CD14-positive monocyte (primary cell): ENCODE measurements at regions not wholly inside any gene's neighbourhood (a gene's known extent, or its start where the extent isn't known, plus 50 kb on each side); places are given as distances from the start of the nearest gene placed in this dataset.

Experiments used
- DNase-seq, 3 donors: peaks; one replicate each; pipeline ENCODE4 v3.0.0-alpha.2; 2011 to 2022
- H2AFZ ChIP-seq: 2 replicates; pipeline ENCODE4 v1.6.0; 2012; ENCODE audit warnings: mild to moderate bottlenecking, low read depth, low read length, inconsistent platforms; ENCODE audit not compliant: insufficient read depth, poor library complexity, severe bottlenecking
- H3K27ac ChIP-seq, 2 donors: 1 replicate in 1 of 2; 2 replicates in 1 of 2; pipeline ENCODE4 v1.5.1; 2012 to 2013; ENCODE audit warnings: low read length in 2 of 2, control low read depth in 1 of 2, inconsistent platforms in 1 of 2, low read depth in 1 of 2, mild to moderate bottlenecking in 1 of 2
- H3K27me3 ChIP-seq, 2 donors: one replicate each; pipeline versions ENCODE4 v1.6.0 to v1.6.1; 2011 to 2013; ENCODE audit warnings: low read length in 2 of 2; ENCODE audit not compliant: control insufficient read depth in 2 of 2, insufficient read depth in 2 of 2
- H3K36me3 ChIP-seq, 2 donors: replicated peaks in 1 of 2; 1 replicate in 1 of 2; 2 replicates in 1 of 2; pipeline versions ENCODE4 v1.5.1 to v1.6.1; 2012 to 2013; ENCODE audit warnings: low read length in 2 of 2, control low read depth in 1 of 2, inconsistent platforms in 1 of 2, mild to moderate bottlenecking in 1 of 2; ENCODE audit not compliant: insufficient read depth in 2 of 2, control insufficient read depth in 1 of 2
- H3K4me1 ChIP-seq, 2 donors: 1 replicate in 1 of 2; 2 replicates in 1 of 2; pipeline versions ENCODE4 v1.5.1 to v1.6.1; 2012 to 2013; ENCODE audit warnings: low read length in 2 of 2, control low read depth in 1 of 2, inconsistent platforms in 1 of 2, mild to moderate bottlenecking in 1 of 2, moderate library complexity in 1 of 2; ENCODE audit not compliant: insufficient read depth in 2 of 2, control insufficient read depth in 1 of 2
- H3K4me2 ChIP-seq: replicated peaks from 2 replicates; pipeline ENCODE3; 2012; ENCODE audit warnings: low read length, moderate library complexity, mild to moderate bottlenecking; ENCODE audit not compliant: poor library complexity, severe bottlenecking; ENCODE audit errors: extremely low read depth
- H3K4me3 ChIP-seq, 3 experiments: fragments of 200-600 bp in 1 of 3; sonication (generic) in 1 of 3; replicated peaks in 1 of 3; 1 replicate in 2 of 3; 2 replicates in 1 of 3; pipeline ENCODE4 v1.5.1; 2011 to 2013; ENCODE audit warnings: low read length in 3 of 3, mild to moderate bottlenecking in 3 of 3, control low read depth in 2 of 3, low read depth in 2 of 3, inconsistent platforms in 1 of 3, moderate library complexity in 1 of 3
- H3K79me2 ChIP-seq: 2 replicates; pipeline ENCODE4 v1.6.0; 2012; ENCODE audit warnings: mild to moderate bottlenecking, control low read depth, inconsistent platforms, low read length, moderate library complexity; ENCODE audit not compliant: insufficient read depth
- H3K9ac ChIP-seq: 2 replicates; pipeline ENCODE4 v1.6.0; 2017; ENCODE audit warnings: low read length, mild to moderate bottlenecking; ENCODE audit not compliant: insufficient read depth, poor library complexity, severe bottlenecking
- H3K9me3 ChIP-seq, 2 donors: replicated peaks in 1 of 2; 1 replicate in 1 of 2; 2 replicates in 1 of 2; pipeline versions ENCODE4 v1.5.1 to v1.6.1; 2012 to 2013; ENCODE audit warnings: low read length in 2 of 2, control low read depth in 1 of 2; ENCODE audit not compliant: control insufficient read depth in 1 of 2, insufficient read depth in 1 of 2
- H4K20me1 ChIP-seq: 2 replicates; pipeline ENCODE4 v1.6.0; 2012; ENCODE audit warnings: mild to moderate bottlenecking, low read length, control low read depth, moderate library complexity; ENCODE audit not compliant: insufficient read depth
- H3K27ac Mint-ChIP-seq, 7 donors: one replicate each; pipeline ENCODE4 v1.8.0; 2020; ENCODE audit warnings: mild to moderate bottlenecking in 7 of 7, mixed read lengths in 7 of 7, moderate library complexity in 6 of 7, inconsistent platforms in 2 of 7
- H3K27me3 Mint-ChIP-seq, 3 donors: one replicate each; pipeline ENCODE4 v1.8.0; 2021 to 2022; ENCODE audit warnings: low read depth in 3 of 3, mild to moderate bottlenecking in 3 of 3, mixed read lengths in 3 of 3, moderate library complexity in 3 of 3, inconsistent platforms in 1 of 3
- H3K36me3 Mint-ChIP-seq, 2 donors: one replicate each; pipeline ENCODE4 v1.8.0; 2020; ENCODE audit warnings: mixed read lengths in 2 of 2, inconsistent platforms in 1 of 2, mild to moderate bottlenecking in 1 of 2
- H3K4me1 Mint-ChIP-seq: one replicate; pipeline ENCODE4 v1.8.0; 2020; ENCODE audit warnings: mild to moderate bottlenecking, mixed read lengths
- H3K4me3 Mint-ChIP-seq, 2 donors: one replicate each; pipeline ENCODE4 v1.8.0; 2020; ENCODE audit warnings: mild to moderate bottlenecking in 2 of 2, mixed read lengths in 2 of 2, moderate library complexity in 1 of 2
- H3K9me3 Mint-ChIP-seq, 7 donors: one replicate each; pipeline ENCODE4 v1.8.0; 2020 to 2022; ENCODE audit warnings: mixed read lengths in 7 of 7, mild to moderate bottlenecking in 6 of 7, moderate library complexity in 6 of 7, inconsistent platforms in 2 of 7
- WGBS: methylation state at CpG from one replicate; pipeline ENCODE4 v1.1.5; 2013; ENCODE audit warnings: missing lambda C conversion rate; ENCODE audit not compliant: insufficient coverage; 5-methylcytosine and 5-hydroxymethylcytosine counted together
- intact Hi-C, 2 donors: fragments of 100-400 bp; cut with micrococcal nuclease; formaldehyde crosslinking; loops; one replicate each; pipeline versions ENCODE4 v1.15.0 to v1.15.1; 2023
- TF ChIP-seq, protein P1 (sequence below): fragments of 200-600 bp; IDR thresholded peaks from one replicate; pipeline ENCODE4 v1.8.0; 2022; ENCODE audit warnings: antibody characterized with exemption, mild to moderate bottlenecking

DNA sequence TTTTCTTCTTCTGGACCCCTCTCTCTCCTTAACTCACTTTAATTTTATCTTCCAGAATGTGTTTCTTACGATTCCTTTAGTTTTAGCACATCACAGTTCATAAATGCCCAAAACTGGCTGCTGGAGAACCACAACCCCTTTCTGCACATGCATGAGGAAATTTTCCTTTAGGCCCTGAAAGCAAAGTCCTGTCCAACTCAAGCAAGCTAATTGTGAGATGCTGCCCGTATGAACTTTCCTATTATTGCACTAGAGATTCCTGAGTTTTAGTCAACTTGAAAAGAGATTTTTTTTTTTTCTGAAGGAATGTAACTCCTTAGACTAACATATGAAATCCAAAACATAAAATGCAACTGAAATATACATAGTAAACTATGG, 52.1 kb upstream of the DAB2 start:
- no peak overlapping the region for H3K4me2 ChIP-seq
- H3K79me2 ChIP-seq: no peaks in the 10 kb centered on the region
- intact Hi-C loops: loop anchor here in 1 of 2 donors (10.0 kb wide), 1 partner anchor 68 kb away; no protein-coding TSS in a partner anchor
- H3K4me1 Mint-ChIP-seq: peaks cover 12% of the 10 kb centered on the region
- no peaks in the 10 kb centered on the region for H3K36me3 ChIP-seq
- no peaks in the 10 kb centered on the region for H3K9me3 ChIP-seq
- H3K4me3 Mint-ChIP-seq: no peak overlapping the region
- peaks cover 0 to 2% (median 0%) of the 10 kb centered on the region in 7 donors for H3K9me3 Mint-ChIP-seq
- peaks cover 0 to 2% (median 1%) of the 10 kb centered on the region in 3 donors for H3K27me3 Mint-ChIP-seq
- no peak overlapping the region for H3K9ac ChIP-seq
- H2AFZ ChIP-seq: peak overlapping the region; percentile 12
- H3K4me1 ChIP-seq: peaks cover 11 to 13% of the 10 kb centered on the region in 2 donors
- no peak for DNase-seq
- WGBS: no CpG with 5 or more reads among the region's 2 CpGs
- H3K27ac Mint-ChIP-seq: no peak overlapping the region
- no peak overlapping the region for H3K27ac ChIP-seq
- TF ChIP-seq, protein P1, sequence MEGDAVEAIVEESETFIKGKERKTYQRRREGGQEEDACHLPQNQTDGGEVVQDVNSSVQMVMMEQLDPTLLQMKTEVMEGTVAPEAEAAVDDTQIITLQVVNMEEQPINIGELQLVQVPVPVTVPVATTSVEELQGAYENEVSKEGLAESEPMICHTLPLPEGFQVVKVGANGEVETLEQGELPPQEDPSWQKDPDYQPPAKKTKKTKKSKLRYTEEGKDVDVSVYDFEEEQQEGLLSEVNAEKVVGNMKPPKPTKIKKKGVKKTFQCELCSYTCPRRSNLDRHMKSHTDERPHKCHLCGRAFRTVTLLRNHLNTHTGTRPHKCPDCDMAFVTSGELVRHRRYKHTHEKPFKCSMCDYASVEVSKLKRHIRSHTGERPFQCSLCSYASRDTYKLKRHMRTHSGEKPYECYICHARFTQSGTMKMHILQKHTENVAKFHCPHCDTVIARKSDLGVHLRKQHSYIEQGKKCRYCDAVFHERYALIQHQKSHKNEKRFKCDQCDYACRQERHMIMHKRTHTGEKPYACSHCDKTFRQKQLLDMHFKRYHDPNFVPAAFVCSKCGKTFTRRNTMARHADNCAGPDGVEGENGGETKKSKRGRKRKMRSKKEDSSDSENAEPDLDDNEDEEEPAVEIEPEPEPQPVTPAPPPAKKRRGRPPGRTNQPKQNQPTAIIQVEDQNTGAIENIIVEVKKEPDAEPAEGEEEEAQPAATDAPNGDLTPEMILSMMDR: no peak
- no peaks in the 10 kb centered on the region for H3K36me3 Mint-ChIP-seq
- no peaks in the 10 kb centered on the region for H4K20me1 ChIP-seq
- H3K27me3 ChIP-seq: no peaks in the 10 kb centered on the region
- no peak overlapping the region for H3K4me3 ChIP-seq

DNA sequence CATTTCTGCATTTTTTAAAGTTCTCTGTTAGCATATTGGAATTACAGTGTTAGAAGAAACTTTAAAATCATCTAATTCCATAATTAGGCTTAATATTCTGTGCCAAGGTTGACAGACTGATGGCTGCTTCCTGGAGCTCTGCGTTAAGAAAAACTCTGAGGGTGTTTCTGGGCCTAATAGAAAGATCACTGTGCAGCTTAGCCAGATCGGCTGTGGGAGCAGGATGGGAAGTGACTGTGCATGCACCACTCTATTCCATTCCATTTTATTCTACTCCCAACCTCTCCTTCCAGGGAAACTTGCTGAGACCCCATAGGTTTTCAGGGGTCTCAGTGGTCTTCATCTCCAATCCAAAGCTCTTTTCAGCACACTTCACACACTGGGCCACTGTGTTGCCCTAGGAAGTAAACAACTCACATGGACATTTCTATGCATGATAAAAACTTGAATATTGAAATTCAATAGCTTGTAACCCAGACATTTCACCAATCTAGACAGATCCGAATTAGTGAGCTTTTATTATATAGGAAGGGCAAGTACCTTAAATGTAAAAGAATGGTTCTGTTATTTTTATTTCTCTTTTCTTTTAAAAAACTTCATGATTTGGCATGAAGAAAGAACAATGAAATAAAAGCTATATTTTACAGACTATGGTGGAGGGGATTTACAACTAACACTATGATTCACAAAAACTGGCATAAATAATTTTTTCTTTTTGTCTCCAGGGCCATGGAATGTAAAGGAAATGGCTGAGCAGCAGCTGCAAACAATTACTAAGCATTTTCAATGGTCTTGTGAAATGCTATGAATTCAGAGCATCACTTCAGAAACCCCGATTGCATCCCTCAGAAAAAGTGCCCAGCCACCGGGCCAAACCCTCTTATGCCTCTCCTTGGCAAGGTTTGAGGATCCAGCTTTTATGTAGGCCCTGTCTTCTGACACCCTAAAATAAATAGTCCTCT, 51.4 kb upstream of the DAB2 start:
- WGBS: 0% methylated on average over 2 of the region's 5 CpGs
- H3K4me1 ChIP-seq: peaks cover 11 to 13% of the 10 kb centered on the region in 2 donors
- H4K20me1 ChIP-seq: no peaks in the 10 kb centered on the region
- peak overlapping the region in 2 of 7 donors; percentile 28 to 43 for H3K27ac Mint-ChIP-seq
- no peaks in the 10 kb centered on the region for H3K79me2 ChIP-seq
- H3K4me2 ChIP-seq: no peak overlapping the region
- H2AFZ ChIP-seq: peak overlapping the region; percentile 12
- TF ChIP-seq, protein P1: no peak
- intact Hi-C loops: loop anchor here in 1 of 2 donors (10.0 kb wide), 1 partner anchor 69 kb away; no protein-coding TSS in a partner anchor
- H3K9me3 Mint-ChIP-seq: peaks cover 0 to under 1% (median 0%) of the 10 kb centered on the region in 7 donors
- H3K9me3 ChIP-seq: no peaks in the 10 kb centered on the region
- H3K36me3 ChIP-seq: no peaks in the 10 kb centered on the region
- H3K4me3 ChIP-seq: no peak overlapping the region
- H3K36me3 Mint-ChIP-seq: no peaks in the 10 kb centered on the region
- peaks cover 13% of the 10 kb centered on the region for H3K4me1 Mint-ChIP-seq
- no peaks in the 10 kb centered on the region for H3K27me3 ChIP-seq
- H3K27ac ChIP-seq: no peak overlapping the region
- peak; percentile 7 to 36 (median 32) for DNase-seq
- H3K27me3 Mint-ChIP-seq: peaks cover 0 to 1% (median 0%) of the 10 kb centered on the region in 3 donors
- H3K9ac ChIP-seq: no peak overlapping the region
- H3K4me3 Mint-ChIP-seq: no peak overlapping the region
